ENCODE measurements at regions not wholly inside any gene's neighbourhood (a gene's known extent, or its start where the extent isn't known, plus 50 kb on each side); places are given as distances from the start of the nearest gene placed in this dataset.

DNA sequence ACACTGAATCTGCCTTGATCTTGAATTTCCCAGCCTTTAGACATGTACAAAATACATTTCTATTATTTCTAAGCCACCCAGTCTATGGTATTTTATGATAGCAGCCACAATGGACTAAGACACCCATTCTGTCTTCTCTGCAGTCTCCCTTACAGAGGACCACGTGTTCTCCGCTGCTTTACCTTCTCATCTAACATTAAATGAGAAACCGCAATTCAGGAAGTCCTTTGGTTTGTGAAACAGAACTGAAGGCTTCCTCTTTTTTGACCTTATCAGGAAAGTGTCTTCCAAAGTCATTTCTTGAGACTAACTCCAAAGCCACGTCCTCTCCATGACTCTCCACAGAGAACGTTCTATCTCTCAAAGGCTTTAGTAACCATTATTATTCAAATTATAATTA lies 560.1 kb downstream of the OMA1 start:
- POLR2A ChIA-PET (ENCODE audit: low non-redundant PET): no interaction called here
- no peak for DNase-seq (ENCODE audit: low spot score)
- intact Hi-C loops (cut with micrococcal nuclease; ENCODE audit: unreplicated experiment): no loop called here
- H3K9me3 ChIP-seq (ENCODE audit: low read depth, low read length, poor library complexity, severe bottlenecking): no peaks in the 10 kb centered on the region
- BruUV-seq (replicated peaks): no TSS peak
- TF ChIP-seq, protein P1, sequence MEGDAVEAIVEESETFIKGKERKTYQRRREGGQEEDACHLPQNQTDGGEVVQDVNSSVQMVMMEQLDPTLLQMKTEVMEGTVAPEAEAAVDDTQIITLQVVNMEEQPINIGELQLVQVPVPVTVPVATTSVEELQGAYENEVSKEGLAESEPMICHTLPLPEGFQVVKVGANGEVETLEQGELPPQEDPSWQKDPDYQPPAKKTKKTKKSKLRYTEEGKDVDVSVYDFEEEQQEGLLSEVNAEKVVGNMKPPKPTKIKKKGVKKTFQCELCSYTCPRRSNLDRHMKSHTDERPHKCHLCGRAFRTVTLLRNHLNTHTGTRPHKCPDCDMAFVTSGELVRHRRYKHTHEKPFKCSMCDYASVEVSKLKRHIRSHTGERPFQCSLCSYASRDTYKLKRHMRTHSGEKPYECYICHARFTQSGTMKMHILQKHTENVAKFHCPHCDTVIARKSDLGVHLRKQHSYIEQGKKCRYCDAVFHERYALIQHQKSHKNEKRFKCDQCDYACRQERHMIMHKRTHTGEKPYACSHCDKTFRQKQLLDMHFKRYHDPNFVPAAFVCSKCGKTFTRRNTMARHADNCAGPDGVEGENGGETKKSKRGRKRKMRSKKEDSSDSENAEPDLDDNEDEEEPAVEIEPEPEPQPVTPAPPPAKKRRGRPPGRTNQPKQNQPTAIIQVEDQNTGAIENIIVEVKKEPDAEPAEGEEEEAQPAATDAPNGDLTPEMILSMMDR (conservative IDR thresholded peaks at IDR 0.05; ENCODE audit: low read depth, low read length): no peak
- TF ChIP-seq EZH2 (IDR thresholded peaks at IDR 0.05; ENCODE audit: borderline replicate concordance, low read depth, low read length, poor library complexity, severe bottlenecking): no peak
- H3K36me3 ChIP-seq (ENCODE audit: insufficient read depth, low read length, poor library complexity, severe bottlenecking): no peaks in the 10 kb centered on the region
- H3K27ac ChIP-seq (ENCODE audit: low read depth, low read length, poor library complexity, severe bottlenecking): no peak overlapping the region
- H3K4me3 ChIP-seq (ENCODE audit: low read depth, low read length, poor library complexity, severe bottlenecking): no peak overlapping the region
- no peaks in the 10 kb centered on the region for H3K27me3 ChIP-seq (replicated peaks; ENCODE audit: insufficient read depth, low read depth, low read length, poor library complexity)
- CTCF ChIA-PET: no interaction called here
- H3K4me1 ChIP-seq (ENCODE audit: insufficient read depth, low read length, poor library complexity, severe bottlenecking): no peaks in the 10 kb centered on the region

DNA sequence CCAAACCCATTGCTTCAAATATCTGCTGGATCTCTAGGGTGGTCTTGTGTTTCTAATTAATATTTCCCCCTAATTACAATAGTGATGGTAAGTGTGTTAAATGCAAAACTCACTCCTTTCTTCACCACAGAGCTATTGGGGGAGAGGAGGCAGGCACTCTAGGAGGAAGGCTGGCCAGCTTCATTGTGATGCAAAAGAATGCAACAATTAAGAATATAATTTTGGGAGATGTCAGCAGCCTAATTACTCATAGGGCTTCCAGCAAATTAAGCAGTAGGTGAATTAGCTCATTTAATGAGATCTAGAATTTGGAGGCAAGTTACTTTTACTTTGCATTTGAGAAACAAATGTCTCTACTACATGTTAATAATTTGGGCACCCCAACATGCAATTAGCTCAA lies 560.4 kb upstream of the DAB1 start:
- no peaks in the 10 kb centered on the region for H3K9me3 ChIP-seq (ENCODE audit: low read depth, low read length, poor library complexity, severe bottlenecking)
- H3K36me3 ChIP-seq (ENCODE audit: insufficient read depth, low read length, poor library complexity, severe bottlenecking): no peaks in the 10 kb centered on the region
- H3K27me3 ChIP-seq (replicated peaks; ENCODE audit: insufficient read depth, low read depth, low read length, poor library complexity): no peaks in the 10 kb centered on the region
- no peaks in the 10 kb centered on the region for H3K4me1 ChIP-seq (ENCODE audit: insufficient read depth, low read length, poor library complexity, severe bottlenecking)
- ChIA-PET CTCF (no interaction called here), POLR2A (ENCODE audit: low non-redundant PET) (no interaction called here)
- no peak overlapping the region for H3K27ac ChIP-seq (ENCODE audit: low read depth, low read length, poor library complexity, severe bottlenecking)
- no peak for TF ChIP-seq EZH2 (IDR thresholded peaks at IDR 0.05; ENCODE audit: borderline replicate concordance, low read depth, low read length, poor library complexity, severe bottlenecking)
- TF ChIP-seq, protein P1 (conservative IDR thresholded peaks at IDR 0.05; ENCODE audit: low read depth, low read length): no peak
- DNase-seq (ENCODE audit: low spot score): no peak
- no TSS peak for BruUV-seq (replicated peaks)
- intact Hi-C loops (cut with micrococcal nuclease; ENCODE audit: unreplicated experiment): no loop called here
- no peak overlapping the region for H3K4me3 ChIP-seq (ENCODE audit: low read depth, low read length, poor library complexity, severe bottlenecking)

DNA sequence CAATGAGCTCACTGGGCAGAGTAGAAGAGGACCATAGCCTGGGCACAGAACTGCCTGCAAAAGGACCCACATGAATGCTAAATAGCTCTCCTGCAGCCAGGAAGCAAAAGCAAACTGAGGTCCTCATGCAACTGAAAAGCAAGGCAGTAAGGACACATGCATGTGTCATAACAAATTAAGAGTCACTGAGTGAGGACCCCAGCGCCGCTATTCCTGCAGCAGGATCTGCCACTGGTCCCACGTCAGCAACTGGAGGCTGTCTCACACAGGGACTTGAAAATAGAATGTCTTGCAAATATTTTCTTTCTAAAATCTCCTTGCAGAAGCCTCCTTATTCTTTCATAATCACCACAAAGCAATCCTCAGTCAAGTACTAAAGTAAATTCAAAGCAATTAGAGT lies 559.6 kb upstream of the DAB1 start:
- no peaks in the 10 kb centered on the region for H3K27me3 ChIP-seq (replicated peaks; ENCODE audit: insufficient read depth, low read depth, low read length, poor library complexity)
- POLR2A ChIA-PET (ENCODE audit: low non-redundant PET): no interaction called here
- CTCF ChIA-PET: no interaction called here
- TF ChIP-seq, protein P1 (conservative IDR thresholded peaks at IDR 0.05; ENCODE audit: low read depth, low read length): no peak
- TF ChIP-seq EZH2 (IDR thresholded peaks at IDR 0.05; ENCODE audit: borderline replicate concordance, low read depth, low read length, poor library complexity, severe bottlenecking): no peak
- DNase-seq (ENCODE audit: low spot score): no peak
- H3K36me3 ChIP-seq (ENCODE audit: insufficient read depth, low read length, poor library complexity, severe bottlenecking): no peaks in the 10 kb centered on the region
- H3K27ac ChIP-seq (ENCODE audit: low read depth, low read length, poor library complexity, severe bottlenecking): no peak overlapping the region
- no peaks in the 10 kb centered on the region for H3K4me1 ChIP-seq (ENCODE audit: insufficient read depth, low read length, poor library complexity, severe bottlenecking)
- H3K9me3 ChIP-seq (ENCODE audit: low read depth, low read length, poor library complexity, severe bottlenecking): no peaks in the 10 kb centered on the region
- no peak overlapping the region for H3K4me3 ChIP-seq (ENCODE audit: low read depth, low read length, poor library complexity, severe bottlenecking)
- BruUV-seq (replicated peaks): no TSS peak
- intact Hi-C loops (cut with micrococcal nuclease; ENCODE audit: unreplicated experiment): no loop called here
